GM18520 (cell line): ENCODE measurements at regions not wholly inside any gene's neighbourhood (a gene's known extent, or its start where the extent isn't known, plus 50 kb on each side); places are given as distances from the start of the nearest gene placed in this dataset.
A peak's percentile ranks its signal among the peaks of the same experiment; 100 is the strongest.
"Not testable (repeated sequence)": the region's sequence is repeated elsewhere in the genome, so short reads cannot be mapped to it uniquely, and the experiment has no call there.

Source experiments
- ATAC-seq: cut with Tn5 transposase; IDR thresholded peaks from one replicate; pipeline ENCODE4 v1.9.1; 2021; ENCODE audit not compliant: unreplicated experiment

DNA sequence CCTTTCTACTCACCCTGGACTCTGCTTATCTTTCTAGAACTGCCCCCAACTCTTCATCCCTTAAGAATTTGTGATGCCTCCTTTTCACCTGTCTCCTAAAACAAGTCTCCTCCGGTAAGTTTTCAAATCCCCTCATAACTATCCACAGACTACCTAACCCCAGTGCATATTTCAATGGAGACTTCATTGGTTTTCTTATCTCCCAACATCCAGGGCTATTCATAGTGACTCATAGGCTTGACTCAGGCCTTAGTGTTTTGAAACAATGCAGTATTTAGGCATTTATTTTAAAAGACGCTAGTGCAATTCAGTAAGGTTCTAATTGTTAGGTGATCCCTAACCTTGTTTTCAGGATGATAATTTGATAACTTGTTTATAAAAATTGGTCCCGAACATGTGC, 399.2 kb downstream of the CPS1 start:
- ATAC-seq: no peak

DNA sequence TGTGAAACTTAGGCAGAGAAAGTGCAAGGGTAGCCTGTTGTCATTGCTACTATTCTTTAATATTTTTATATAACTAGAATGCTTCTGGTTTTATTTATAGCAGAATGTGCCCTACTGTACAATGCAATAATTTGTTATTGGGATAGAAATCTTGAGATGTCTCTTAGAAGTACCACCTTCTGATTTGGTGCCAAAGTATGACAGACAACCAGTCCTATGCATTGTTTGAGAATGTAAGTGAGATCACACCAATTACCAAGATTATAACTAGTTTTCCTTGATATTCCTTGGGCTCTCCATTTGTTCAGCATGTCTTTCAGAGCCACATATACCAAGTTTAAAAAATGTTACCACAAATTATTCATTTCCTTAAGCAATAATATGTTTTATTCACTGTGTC, 399.7 kb downstream of the CPS1 start:
- no peak for ATAC-seq

DNA sequence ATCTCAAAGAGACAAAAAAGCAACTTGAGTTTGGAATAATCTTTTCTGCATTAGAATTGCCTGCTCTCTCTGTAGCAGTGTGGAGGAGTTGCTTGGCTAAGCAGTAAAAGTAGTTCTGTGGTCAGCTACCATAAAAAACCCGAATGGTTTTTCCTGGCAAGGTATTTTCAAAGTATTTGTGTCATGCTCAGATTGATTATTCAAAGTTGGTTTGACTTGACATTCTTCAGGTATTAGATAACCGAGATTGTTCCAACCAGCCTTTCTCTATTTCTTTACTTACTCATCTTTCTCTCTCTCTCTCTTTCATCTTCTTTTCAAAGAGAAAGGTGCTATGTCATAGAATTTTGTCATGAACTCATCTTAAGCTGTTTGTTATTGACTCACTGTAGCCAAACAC, 404.9 kb downstream of the CPS1 start:
- no peak for ATAC-seq

DNA sequence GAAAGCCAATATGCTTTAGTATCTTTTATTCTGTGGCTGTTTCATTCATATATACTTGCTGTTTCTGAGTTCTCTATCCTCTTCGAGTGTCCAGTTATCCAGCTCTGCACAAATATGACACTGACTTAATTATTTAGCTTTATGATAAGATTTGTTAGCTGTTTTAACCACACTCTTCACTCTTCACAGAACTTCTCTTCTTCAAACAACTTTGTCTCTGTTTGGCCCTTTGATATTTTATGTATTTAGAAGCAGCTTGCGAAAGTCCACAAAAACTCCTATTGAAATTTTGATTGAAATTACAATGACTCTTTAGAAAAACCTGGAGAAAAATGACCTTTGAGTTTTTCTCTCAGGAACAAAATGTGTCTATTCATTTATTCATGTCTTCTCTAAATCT, 407.0 kb downstream of the CPS1 start:
- ATAC-seq: no peak

DNA sequence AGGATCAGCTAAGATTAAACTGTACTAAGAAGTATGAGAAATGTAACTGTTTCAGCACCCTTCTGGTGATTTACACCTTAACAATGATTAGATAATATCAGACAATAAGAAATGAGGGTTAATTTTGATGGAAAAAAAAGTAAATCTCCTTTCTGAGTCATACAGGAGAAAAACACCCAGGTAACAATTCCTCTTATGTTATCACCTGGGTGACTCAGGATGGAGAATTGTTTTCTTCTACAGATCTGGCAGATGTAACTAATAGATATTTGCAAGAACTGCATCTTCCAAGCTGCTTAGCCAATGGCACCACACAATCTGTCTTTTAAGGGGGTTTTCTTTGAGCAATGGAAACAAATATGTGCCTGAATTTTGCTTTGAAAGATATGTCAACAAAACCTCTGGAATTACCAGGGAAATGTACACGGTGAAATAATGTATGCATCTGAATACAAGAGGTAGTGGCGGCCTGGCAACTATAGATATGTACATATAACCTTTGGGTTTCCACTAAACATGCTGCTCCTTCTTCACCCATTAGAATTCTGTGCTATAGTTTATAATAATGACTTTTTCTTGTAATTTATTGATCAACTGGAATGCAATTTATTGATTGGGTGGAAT, 407.9 kb downstream of the CPS1 start:
- ATAC-seq: no peak

DNA sequence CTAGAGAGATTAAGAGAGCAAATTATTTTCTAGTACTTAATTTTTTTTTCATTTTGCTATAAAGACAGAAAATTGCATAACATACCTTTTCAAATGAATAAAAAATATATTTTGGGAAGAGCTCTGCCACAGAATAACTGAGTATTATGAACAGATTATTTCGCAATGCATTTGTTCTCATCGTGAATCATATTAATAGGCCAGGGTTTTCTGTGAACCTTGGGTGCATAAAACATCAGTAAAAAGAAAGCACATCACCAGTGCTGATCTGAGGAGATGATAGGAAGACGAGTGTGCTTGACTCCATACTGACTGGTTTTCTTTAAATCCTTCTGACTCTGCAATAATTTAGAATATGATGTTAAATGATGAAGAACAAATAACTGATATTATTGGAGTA, 409.1 kb downstream of the CPS1 start:
- no peak for ATAC-seq

DNA sequence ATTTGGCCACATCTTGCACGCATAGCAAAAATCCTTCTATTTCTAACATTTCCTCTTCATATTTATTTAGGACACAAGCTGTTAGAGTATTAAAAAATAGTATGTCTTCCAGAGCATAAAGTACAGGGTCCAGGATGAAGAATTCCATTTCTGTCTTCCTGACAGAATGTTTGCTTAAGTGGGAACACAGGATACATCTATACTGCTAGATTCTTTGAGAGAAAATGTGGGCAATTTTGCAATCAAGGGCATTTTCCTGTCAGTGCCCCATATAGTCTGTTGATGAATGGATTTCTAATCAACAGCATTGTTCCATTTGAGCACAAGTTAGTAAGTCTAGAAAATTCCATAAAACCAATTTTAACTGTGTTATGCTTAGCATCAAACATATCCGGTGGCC, 409.9 kb downstream of the CPS1 start:
- no peak for ATAC-seq

DNA sequence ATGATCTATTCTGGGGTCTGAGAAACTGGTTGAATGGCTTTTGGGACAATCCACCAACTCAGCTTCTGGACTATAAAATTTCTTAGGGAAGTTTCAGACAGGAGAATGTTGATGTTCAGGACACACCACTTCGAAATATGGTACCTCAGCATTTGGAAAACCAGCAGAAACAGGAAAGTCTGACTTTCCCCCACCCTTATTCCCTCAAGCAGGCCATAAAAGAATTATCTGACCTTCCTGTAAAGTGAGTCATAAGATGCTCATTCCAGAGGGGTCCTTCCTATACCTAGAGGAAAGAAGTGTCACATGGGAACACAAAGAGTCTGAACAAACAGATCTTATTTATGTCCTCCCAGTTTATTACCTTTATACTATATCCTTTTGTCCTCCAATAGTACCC, 415.0 kb downstream of the CPS1 start:
- ATAC-seq: no peak

DNA sequence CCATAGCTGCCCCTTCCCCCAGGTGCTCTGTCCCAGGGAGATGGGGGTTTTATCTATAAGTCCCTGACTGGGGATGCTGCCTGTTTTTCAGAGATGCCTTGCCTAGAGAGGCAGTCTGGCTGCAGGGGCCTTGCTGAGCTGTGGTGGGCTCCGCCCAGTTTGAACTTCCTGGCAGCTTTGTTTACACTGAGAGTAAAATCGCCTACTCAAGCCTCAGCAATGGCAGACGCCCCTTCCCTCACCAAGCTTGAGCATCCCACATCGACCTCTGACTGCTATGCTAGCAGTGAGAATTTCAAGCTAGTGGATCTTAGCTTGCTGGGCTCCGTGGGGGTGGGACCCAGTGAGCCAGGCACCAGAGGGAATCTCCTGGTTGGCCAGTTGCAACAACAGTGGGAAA, 430.4 kb downstream of the CPS1 start:
- ATAC-seq: not testable (repeated sequence)

DNA sequence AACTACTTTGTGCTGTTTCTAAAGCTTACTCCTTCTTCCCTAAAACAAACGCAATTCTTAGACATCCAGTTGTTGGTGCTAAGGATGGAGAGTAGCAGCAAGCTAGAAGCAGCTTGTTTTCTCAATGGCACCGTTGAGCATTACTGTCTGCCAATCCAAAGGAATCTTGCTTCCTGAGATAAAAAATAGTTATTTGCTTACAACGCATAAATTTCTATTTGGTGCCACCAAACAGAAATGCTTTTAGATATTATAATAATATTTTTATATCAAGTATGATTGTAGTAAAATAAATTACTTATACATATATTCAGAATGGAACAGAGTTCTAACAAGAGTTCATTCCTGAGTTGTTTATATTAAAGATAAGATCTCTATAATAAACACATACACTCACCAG, 434.7 kb downstream of the CPS1 start:
- no peak for ATAC-seq

DNA sequence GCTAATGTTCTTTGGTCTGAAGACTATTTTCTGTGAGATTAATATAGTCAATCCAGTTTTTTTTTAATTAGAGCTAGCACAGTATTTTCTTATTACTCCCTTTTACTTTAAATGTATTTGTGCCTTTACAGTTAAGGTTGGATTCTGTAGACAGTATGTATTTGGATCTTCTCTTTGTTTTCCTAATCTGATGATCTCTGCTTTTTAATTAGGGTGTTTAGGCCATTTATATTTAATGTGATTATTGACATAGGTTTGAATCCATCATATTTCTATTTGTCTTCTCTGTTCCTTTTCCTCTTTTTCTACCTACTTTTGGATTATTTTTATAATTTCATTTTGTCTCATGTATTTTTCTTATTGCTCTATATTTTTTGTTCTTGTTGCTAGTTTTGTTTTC, 437.7 kb downstream of the CPS1 start:
- no peak for ATAC-seq

DNA sequence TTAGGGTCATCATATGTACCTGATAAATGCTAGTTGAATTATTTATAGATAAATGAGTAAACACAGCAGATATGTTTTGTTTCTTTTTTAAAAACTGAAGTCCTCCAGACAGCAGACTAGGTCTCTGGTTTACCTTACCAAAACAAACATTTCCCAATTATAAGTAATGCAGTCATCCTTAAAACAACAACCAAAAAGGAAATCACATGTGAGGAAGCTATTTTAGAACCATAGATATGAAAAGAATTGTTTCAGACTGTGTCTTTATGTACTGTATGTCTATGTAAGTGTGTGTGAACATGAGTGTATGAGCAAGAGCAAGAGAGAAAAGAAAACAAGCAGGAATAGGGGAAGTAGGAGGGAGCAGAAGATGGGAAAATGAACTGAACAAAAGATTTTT, 441.0 kb downstream of the CPS1 start:
- ATAC-seq: no peak

DNA sequence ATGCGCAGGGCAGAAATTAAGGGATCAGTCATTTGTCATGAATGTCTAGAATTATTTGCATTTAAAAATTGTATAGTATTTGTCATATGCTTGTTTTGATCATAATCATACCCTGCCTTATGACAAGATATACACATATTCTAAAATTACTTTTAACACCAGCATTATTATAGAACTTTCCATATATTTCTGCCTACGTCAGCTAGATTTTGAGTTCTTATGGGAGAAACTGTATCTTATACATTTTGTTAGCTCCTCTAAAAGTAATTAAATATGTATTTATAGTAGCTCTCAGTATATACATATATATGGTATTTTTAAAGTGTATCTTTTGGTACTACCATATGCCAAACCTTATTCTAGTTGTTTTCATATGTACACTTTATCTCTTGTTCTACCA, 441.9 kb downstream of the CPS1 start:
- no peak for ATAC-seq

DNA sequence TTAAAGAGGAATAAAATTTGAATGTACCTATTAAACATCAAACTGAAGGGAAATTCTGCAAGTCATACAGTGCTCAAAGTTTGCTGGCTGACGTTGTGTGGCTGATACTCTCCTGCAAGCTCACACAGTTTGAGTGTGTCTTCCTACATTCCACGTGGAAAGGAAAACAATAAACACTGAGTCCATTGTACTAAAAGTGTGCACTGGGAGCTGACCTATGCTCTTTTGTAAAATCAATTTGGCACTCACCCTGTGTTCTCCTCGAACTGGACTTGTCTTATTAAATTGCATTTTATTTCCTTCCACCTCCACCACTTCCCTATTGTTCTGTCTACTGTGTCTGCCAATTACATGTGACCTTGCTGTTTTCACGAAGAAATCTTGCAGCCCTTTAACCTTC, 458.0 kb downstream of the CPS1 start:
- ATAC-seq: no peak

DNA sequence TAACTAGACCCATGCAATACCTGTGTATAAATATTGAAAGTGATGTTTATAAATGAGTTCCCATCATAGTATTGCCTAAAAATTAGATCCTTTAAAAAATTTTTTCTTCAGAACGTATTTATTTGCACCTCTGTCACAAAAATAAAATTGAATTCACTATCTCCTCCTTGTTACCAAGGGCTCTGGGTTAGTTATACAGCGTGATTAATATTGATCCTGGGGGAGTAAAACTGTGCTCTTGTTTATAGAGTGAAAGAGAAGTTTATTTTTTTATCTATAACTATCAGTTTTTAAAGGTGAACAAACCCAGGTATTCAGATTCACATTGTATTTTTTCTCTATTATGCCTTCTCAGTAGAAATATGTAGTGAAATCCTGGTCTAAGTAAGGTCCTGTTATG, 458.5 kb downstream of the CPS1 start:
- ATAC-seq: no peak

DNA sequence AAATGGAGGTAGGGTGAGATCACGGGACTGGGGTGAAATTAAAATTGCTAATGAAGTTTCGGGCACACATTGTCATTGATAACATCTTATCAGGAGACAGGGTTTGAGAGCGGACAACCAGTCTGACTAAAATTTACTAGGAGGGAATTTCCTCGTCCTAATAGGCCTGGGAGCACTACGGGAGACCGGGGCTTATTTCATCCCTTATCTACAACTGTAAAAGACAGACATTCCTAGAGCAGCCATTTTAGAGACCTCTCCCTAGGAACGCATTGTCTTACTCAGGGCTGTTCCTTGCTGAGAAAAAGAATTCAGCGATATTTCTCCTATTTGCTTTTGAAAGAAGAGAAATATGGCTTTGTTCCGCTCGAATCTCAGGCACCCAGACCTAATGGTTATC, 468.7 kb downstream of the CPS1 start:
- ATAC-seq: not testable (repeated sequence)

DNA sequence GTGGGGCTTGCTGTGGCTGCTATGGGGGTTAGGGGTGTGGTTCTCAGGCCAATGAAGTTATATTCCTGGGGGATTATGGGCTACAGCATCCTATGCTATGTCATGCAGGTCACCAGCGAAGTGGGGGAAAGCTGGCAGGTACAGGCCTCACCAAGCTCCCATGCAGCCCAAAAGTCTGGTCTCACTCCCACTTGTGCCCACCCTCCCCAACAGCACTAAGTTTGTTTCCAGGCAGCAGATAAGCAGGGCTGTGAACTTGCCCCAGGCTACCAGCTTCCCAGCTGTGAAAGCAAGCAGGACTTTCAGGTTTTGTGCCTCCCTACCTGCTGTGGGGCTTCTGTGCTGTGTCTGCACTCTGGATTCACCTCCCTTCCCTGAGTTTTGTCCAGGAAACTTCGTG, 469.7 kb downstream of the CPS1 start:
- ATAC-seq: no peak

DNA sequence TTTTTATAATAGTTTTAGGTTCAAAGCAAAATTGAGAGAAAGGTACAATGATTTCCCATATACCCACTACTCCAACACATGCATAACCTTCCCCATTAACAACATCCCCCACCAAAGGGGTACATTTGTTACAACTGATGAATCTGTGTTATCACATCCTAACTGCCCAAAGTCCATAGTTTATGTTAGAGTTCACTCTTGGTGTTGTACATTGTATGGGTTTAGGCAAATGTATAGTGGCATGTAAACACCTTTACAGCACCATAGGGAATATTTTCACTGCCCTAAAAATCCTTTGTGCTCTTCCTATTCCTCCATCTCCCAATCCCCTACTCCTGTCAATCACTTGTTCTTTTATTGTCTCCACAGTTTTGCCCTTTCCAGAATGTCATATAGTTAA, 471.6 kb downstream of the CPS1 start:
- no peak for ATAC-seq

DNA sequence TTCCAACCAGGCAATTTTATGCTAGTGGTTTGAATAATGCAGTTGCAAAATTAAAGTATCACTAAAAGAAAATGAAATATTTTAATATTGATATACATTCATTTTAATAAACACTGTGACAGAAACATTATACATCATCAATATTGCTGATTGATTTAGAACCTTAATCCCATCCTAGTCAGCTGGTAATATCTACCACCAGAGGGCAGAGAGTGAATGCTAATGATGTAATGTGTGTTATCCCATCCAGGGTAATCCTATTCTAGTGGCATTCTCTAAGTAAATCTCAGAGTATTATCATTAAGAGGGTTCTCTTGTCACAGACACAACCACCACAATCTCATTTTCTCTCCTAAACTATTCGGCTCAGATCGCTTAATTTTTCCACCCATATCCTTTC, 477.4 kb downstream of the CPS1 start:
- no peak for ATAC-seq

DNA sequence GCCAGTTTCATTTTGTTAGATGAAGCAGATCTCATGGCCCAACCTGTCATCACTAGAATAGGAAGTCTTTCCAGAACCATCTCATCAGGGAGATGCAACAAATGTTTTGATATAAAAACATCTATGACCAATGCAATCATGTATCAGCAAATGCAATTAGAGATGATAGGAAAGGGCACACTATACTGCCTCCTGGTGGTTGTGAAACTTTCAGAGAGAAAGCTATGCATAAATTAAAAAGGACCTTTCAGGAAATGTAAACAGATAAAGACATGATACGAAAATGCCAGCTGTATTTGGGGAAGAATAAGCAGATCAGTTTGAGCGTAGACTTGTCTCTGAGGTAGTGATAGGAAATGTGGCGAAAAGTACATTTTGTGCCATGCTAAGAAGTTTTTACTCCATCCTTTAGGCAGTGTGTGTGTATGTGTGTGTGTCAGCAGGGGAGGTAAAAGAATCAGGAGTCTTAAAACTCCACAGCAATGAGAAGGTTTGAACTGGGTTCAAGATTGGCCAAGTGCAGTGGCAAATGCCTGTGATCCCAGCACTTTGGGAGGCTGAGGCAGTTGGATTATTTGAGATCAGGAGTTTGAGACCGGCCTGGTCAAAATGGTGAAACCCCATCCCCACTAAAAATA, 479.3 kb downstream of the CPS1 start:
- no peak for ATAC-seq

DNA sequence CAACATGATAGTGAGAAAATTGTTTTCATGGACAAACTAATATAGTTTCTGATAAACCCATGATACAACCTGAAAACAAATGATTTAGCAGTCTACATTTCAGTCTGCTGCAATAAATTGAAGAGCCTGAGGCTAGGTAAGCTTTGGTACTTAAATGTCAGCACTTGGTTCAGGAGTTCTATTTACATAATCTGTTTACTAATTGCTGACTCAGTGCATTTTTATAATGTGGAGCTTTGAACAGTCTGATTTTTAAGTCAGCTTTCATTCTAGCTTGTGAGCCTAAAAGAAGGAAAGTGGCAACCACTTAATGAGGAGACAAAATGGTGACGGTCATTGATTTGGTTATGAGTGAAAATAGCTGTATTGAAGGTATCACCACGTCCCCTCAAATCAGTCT, 488.6 kb downstream of the CPS1 start:
- ATAC-seq: no peak

DNA sequence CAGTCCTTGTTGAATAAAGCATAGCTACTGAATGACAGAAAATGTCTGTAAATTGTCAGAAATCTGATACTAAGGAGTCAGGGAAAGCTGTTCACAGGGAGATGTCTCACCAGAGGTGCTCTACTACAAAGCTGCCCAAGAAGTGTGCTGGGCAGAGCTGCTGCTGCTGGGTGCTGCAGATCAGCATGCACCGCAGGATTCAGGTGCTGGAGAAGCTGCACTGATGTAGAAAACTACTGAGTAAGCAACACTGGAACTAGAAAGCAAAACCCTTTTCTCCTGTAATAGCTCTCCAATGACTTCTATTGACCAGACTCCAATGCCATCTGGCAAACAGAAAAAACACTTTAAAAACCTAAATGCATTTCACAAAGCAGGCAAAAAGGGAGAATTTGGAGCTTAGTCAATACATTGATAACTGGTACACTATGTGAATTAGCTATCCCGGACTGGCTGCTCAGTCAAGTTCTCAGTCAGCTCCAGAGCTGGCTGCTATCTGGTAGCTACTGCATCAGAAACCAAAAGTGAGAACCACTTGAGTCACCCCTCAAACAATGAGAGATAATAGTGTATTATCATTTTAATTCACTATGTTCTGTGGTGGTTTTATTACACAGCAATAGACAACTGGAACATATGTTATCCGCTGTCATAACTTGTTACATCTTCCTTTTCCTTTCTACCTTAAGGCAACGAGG, 493.1 kb downstream of the CPS1 start:
- ATAC-seq: peak; percentile 77

DNA sequence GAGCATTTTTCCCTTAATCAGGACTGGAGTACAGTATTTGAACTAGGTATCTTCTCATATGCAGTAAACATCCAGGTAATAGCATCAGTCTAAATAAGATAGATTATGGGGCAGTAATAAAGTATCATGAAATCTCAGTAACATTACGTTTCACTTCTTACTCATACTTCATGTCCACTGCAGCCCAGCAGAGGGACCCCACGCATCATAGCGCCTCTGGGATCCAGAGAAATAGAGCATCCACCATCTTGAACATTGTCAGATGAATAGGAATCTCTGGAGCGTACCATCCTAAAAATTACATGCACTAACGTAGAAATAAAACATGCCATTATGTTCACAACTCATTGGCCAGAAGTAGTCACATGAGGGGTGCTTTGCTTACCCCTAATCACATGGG, 499.0 kb downstream of the CPS1 start:
- ATAC-seq: no peak
